ENCODE measurements at regions not wholly inside any gene's neighbourhood (a gene's known extent, or its start where the extent isn't known, plus 50 kb on each side); places are given as distances from the start of the nearest gene placed in this dataset.

DNA sequence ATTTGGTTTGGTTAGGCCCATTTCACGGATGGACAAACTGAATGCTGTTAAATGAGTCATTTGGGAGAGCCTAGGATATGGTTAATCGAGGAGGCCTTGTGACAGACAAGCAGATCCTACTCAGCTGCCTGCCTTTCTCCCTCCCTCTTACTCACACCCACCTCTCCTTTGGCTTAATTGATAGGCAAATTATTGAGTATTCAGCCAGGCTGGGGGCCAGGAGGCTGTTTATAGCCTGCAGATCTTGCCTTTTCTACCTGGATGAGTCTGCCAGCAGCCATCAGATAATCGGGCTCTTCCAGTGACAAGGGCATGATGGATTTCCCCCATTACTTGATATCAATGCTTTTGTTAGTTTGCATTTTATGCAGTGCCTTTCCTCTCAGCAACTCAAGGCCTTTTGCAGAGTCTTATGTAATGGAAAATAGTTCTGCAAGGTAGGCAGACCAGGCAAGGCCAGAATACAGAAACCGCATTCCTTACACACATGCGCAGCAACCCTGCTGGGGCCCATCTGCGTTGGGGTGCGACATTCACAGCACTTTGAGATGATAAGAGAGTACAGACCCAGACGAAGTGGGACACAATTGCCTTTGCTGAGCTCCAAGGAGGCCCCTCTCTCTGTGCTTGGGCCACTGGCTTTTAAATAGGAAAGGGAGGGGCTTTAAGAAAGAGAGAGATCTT, 96.2 kb upstream of the ATP6AP2 start:
- no peak for DNase-seq

DNA sequence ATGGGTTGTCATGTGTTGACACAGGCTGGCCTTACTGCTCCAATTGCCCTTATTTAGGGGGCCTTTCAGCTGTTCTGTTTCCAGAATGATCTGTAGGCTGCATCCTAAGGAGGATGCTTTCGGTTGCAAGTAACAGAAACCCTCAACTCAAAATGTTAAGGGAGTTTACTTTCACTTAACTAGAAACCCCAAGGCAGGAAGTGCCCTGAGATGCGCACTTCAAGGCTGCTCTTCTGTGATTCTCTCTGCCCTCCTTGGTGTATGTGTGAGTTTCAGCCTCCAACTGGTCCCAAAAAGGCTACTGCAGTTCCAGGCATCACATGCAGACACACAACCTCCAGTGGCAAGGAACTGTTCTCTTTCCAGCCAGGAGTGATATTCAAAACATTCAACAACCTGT, 97.3 kb upstream of the ATP6AP2 start:
- DNase-seq = no peak

DNA sequence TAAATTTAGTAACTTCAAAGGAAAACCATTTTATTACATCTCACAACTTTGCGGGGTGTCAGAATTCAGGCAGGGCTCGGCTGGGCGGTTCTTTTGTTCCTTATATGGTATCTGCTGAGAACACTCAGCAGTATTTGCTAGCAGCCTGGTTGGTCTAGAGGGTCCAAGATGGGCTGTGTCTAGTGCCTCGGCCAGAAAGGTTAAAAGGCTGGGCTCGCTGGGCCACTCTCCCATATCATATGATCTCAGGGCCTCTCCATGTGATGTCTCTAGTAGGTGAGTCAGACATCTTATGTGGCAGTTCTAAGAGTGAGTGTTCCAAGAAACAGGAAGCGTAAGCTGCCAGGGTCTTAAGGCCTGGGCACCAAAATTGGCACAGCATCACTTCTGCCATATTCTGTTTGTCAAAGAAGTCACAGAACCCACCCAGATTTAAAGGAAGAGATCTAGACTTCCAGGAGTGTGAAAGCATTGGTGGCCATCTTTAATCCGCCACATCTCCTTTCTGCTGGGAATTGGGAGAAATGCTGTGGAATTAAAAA, 100.9 kb upstream of the ATP6AP2 start:
- DNase-seq = no peak

DNA sequence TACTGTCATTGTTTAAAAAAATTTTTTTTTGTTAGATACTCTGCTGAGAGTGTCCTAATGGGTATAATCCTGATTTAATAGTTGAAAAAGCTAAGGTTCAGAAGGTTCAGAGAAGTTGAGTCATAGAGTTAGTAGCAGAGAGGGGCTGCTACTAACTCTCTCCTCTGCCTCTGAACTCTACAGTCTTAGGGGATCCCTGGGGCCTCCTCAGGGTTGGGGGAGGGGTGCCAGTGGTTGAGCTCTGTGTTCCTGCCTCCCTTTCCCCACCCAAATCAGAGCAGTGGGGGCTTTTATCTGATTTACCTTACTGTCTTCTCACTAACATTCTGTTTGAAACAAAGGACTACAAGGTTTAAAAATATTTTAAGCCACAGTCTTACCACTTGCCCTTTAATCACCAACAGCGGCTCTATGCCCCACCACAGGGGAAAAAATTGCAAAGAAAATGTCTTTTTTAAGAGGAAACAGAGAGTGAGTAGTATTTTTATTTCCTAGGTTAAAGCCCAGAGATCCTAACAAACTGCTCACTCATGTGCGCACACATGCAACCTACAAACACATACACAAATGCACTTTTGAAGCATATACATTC, 102.2 kb upstream of the ATP6AP2 start:
- no peak for DNase-seq

DNA sequence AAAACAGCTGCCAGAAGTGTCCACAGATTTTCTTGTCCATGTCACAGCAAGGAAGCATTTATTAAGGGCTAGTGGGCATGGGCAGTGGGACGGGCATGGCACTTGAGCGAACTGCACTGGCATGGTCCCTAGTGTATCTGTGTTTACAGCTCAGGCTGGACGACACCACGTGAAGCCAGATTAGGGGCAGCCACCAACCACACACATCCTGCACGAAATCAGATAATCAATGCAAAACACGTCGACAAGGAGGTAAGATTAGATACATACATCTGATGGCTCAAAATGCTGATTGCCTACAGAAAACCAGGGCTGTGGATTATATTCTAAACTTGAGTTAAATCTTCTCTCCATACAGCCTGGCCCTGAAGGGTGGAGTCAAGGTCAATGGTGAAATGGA, 103.8 kb upstream of the ATP6AP2 start:
- no peak for DNase-seq

DNA sequence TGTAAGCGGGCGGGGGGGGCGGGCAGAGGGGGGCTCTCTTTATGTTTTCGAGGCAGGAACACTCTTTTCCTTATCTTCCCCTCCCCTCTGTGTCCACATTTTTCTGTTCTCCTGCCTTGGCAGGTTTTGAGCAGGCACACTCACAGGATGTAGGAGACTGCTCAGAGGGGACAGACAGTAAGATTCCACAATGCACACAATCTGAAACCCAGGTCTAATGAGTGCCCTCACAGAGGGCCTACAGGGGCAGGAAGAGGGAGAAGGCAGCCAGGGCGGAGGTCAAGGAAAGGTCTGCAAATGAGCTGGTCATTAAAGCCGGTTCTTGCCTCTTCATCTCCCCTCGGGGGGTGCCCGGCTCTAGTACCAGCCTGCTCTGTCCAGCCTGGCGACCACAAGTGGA, 106.1 kb upstream of the ATP6AP2 start:
- DNase-seq = no peak

DNA sequence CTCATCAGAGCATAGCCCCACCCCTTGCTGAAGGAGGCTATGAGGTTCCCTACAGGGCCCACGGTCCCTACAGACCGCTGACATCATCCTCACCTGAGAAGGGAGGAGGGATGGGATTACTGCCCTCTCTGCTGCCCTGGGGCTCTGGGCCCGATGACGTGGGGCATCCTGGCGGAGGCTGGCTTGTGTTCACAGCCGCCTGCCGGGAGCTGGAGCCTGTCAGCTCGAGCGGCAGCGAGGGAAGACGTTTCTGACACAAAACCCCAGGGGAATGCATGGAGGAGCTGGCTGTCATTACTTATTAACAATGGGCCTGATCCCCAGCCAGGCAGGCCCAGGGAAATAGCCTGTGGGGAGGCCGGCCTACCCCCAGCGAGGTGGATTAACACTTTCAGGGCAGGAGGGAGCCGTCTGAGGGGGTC, 106.6 kb upstream of the ATP6AP2 start:
- no peak for DNase-seq

DNA sequence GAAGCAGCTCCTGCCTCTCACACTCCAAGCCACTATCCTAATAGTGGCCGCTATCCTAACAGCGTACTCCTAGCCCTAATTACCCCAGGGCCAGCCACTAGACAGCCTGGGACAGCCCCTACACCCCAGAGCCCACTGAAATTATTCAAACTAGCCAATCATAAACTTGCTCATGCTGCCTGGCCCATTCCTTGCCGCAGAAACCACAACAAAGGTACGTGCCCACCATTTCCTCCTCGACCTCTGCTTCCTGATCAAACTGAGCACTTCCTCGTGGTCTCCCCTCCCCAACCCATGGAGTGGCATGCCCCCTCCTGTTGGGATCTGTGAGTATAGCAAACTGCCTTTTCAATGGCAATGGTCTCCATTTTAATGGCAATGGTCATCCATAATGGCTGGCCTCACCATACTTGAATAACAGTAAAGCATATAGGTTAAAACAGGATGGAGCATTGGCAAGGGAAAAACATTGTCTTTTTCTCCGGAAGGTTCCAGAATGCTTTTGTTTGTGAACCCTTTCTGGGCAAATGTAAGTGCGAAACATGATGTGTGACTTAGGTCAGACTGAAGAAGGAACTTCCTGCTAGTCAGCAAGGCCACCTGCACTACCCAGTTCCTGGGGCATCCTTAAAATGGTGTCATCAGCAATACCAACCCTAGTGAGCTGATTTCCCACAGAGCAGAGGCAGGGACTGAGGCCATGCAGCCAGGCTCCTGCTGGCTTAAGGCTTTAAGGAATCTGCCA, 107.1 kb upstream of the ATP6AP2 start:
- no peak for DNase-seq

DNA sequence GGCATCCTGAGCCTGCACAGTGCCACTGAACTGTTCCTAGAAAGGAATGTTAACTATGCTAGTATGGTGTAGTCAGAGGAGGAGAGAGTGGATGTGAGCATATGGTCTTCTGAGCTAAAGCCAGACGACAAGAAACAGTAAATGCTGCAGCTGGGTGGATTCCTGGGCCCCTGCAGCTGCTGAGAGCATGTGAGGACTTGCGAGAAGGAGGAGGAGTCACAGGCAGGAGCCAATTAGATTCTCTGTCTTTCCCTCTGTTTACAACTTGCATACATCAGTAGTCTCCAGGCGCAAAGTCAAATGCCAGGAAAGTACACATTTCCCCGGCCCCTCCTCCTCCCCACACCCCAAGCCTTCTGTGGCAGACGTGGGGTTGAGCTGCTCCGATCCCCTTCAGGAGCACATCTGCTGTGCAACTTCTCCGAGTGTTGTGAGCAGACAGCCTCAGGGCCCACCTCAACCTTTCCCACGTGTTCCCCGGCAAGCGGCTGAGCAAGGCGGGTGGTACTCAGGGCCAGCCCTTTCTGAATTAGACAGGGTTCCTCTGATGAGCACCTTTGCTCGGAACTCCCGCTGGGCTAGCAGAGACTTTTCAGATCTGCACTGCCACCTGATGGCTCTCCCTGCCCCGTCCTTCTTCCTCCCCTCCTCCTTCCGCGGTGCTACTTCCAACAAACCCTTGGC, 108.7 kb upstream of the ATP6AP2 start:
- DNase-seq = no peak

DNA sequence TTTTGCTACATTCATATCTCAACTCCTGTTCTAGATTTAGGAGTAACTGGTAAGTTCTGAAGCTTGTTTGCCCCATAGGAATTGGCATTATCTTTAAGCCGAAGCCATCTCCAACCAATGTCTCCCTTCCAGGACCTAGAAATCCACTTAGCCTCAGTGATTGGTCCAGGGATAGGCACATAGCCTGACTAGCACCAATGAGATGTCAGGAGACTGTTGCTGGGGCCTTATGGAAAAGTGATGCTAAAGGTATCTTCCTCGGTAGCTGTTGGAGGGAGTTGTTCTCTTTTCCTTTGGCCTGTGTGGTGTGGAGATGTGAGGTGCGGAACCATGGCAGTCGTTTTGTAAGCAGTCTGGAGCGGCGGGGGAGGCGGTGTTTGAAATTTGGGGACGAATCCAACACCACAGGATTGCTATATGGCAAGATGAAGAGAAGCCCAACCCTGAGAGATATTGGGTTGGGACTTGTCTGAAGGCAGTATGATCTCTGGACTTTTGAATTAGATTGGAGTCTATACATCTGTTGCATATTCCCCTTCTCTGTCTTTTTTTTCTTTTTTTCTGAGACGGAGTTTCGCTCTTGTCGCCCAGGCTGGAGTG, 109.8 kb upstream of the ATP6AP2 start:
- DNase-seq = no peak

DNA sequence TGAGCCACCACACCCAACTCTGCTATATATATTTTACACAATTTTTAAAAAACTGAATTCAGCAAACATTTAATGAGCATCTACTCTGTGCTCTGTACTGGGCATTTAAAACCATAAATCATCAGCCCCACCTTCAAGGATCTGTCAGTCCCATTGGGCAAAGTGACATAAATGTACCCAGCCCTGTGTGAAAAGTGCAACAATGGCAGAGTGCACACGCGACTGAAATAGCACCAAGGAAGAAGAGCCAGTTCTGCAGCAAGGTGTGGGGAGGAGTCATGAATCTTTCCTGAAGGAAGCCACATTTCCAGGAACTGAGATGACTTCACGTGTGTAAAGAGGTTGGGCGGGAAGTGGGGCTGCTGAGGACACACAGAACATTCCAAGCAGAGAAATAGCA, 111.5 kb upstream of the ATP6AP2 start:
- DNase-seq = no peak

DNA sequence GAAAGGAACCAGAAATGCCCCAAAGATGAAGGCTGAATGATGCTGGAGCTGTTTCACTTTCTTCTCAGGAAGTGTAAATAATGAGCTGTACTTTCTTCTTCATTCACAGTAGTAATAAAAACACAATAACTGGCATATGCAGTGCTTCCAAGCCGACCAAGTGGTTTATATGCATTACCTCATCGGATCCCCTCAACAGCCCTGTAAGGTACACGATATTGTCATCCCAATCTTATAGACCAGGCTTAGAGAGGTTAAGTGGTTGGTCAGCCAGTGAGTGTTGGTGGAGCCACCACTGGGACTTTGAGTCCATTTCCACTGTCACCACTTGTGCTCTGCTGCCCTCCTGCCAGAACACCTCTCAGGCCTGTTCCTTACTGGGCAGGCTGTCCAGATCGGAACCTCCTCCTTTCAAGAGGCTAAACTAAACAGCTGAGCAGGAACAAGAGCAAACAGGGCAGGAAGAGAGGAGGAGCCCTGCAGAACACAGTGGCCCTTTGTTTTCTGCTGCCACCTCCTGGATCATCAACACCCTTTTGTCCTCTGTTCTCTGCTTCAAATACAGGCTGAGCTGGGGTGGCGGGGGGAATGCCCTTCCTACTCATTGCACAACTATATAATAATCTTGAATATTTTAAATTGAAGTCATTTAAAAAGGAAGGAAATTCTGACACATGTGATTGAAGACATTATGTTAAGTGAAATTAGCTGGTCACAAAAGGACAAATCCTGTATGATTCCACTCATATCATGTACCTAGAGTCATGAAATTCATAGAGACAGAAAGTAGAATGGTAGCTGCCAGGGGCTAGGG, 112.5 kb upstream of the ATP6AP2 start:
- DNase-seq = no peak

DNA sequence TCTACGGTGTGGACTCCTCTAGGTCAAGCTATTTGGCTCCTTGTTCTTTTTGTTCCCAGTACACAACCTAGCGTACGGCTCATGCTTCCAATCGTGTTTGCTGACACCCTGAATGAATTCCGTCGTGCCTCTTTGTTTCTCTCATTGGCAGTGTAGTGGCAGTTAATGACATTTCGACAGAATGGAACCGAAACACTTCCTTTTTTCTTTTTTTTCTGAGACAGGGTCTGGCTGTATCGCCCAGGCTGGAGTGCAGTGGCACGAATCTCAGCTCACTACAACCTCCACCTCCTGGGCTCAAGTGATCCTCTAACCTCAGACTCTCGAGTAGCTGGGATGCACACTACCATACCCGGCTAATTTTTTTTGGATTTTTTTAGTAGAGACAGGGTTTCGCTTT, 113.3 kb upstream of the ATP6AP2 start:
- no peak for DNase-seq

DNA sequence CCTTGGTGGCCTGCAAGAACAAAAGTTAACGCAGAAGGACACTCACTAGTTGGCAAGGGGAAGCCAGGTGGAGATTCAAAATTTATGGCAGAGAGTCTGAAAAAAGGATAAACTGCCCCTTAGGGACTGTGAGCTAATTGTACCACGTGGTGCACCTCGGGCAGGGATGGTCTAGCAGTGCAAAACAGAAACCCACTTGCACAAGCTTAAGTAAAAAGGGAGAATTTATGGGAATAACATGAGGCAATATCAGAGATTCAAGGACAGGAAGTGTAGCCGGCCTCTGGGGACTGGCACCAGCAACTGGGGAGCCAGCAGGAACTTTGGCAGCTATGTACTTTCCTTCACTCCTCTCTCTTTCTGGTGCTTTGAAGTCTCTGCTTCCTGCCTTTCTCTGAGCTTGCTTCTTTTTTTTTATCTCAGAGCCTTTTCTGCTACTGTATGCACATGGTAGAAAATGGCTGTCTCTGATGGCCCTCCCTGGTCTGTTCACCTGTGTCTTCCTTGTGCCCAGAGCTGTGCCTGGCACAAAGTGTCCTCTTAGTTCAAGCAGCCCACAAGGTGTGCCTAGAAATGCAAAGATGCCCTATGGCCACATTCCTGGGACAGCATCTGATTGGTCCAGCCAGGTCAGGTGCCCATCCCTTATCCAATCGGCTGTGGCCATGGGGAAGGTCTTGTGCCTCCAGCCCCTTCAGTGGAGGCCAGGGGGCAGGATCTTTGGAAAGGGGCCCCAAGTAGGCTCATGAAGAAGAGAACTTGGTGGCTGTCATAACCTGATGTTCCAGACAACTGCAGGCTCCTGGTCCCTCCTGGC, 114.8 kb upstream of the ATP6AP2 start:
- no peak for DNase-seq

DNA sequence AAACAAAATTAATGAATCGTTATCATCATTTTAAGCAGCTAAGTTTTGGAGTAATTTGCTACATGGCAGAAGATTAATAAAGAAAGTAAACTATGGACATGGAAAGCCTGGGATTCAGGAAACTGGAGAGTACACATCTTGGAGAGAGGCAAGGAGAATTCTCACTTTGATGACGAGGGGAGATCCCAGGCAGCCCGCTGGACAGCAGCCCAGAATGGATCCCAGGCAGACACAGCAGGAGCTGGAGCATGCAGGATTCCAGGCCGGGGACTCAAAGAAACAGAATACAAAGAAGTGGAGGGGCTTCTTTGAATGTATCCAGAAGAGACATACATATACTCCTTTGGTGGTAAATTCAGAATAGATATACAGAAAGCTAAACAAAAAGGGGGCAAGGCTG, 118.0 kb upstream of the ATP6AP2 start:
- DNase-seq = no peak

DNA sequence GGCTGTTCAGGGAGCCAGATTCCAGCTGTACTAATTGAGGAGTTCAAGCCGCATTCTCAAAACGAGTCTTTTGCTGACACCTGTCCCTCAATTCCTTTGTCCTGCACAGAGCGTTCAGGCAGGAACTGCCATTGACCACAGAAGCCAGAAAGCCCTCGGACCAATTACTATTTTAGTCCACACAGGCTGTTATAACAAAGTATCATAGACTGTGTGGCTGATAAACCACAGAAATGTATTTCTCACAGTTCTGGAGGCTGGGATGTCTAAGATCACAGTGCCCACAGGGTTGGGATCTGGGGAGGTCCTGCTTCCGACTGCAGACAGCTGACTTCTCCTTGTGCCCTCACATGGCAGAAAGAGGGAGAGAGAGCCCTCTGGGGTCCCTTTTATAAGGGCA, 119.8 kb upstream of the ATP6AP2 start:
- no peak for DNase-seq

DNA sequence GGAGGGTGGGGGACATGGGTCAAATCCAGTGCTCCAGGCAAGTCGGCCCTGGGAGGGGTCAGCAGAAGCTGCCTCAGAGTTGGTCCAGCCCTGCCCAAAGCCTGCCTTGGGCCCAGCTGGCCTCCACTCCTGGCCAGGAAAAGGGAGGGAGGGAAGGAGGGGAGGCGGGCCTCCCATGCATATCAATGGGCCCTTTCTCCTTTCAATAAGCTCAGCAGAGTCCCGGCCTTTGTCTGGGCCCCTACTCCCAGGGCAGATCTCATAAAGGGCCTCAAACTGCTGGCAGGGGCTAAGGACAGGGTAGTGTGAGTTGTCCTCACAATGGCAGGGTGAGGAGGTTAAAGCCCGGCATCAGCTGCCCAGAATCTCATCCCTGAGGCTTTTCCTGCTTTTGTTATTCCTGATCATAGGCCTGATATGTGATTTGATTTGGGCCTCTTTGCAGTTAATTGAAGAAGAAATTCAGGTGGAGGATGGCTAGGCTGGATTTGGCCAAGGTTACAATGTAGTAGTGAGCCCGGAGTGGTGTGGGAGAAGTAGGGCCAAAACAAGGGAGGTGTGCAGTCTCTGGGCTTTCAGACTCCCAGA, 121.1 kb upstream of the ATP6AP2 start:
- no peak for DNase-seq

DNA sequence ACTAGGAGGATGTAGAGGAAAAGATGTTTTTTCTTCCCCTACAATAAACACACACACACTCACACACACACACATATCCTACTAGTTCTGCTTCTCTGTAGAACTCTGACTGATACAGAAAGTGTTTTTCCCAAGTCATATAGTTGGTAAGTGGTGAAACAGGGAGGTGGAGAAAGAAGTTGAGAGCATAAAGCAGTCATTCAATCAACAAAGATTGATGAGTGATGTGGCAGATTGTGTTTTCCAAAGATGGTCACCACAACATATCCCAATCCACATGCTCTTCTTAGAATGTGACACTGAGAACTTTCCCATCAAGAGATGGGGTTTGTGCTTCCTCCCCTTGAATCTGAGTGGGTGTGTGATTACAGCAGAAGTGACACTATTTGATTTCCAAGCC, 123.4 kb upstream of the ATP6AP2 start:
- DNase-seq = no peak

DNA sequence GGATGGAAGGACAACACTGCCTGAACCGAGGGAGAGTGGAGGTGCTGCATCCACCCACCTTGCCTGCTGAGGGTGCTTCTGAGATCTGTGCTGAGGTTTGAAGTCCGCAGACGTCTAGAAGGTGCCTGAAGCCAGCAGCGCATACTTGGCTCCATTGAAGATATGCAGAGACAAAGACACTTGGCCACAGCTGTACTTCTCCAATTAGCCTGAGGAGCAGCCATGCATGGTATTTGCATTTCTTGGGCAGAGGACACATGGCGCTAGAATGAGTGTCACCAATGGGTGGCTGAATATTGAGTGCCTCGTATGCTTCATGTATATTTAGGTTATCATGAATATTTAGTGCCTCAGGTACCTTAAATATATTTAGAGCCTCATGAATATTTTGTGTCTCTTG, 128.7 kb upstream of the ATP6AP2 start:
- no peak for DNase-seq

DNA sequence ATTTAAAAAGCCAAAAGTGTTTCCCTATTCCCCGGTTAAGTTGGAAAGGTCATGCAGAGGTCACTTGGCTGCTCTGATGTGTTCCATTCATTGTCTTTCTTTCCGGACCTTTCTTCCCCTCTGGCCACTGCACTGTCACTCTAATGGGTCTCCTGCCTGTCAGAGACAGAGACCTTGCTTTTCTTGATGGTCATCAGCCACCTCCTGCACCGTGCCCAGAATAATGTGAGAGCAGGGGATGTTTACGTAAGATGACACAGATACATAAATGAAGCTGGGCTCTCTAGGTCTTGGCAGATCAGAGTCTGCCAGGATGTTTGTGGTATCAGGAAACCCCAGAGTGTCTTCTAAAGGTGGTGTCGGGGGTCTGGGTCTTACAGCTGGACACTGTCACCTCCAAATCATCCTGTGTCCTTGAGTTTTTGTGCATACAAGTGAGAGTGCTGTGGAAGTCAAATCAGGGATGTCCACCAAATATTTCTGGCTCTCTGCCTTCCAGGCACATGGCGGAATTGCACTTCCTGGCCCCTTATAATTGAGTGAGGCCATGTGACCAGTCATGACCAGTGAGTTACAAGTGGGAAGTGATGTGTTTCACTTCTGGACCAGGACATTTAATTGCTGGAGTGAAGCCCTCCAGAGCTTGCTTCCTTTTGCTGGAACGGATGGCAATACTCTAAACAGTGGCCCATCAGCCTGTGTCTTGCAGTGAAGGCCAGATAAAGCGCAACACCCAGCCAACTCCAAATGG, 130.6 kb upstream of the ATP6AP2 start:
- no peak for DNase-seq

Data from activated CD4-positive, CD25-positive, alpha-beta regulatory T cell (primary cell).